ENCODE measurements at regions not wholly inside any gene's neighbourhood (a gene's known extent, or its start where the extent isn't known, plus 50 kb on each side); places are given as distances from the start of the nearest gene placed in this dataset.

GRCh38 chr2:236698016-236698627 is 128.5 kb downstream of the ACKR3 start:
- no peak for TF ChIP-seq CTCF (conservative IDR thresholded peaks at IDR 0.05 in 1 of 2, IDR thresholded peaks at IDR 0.05 in 1 of 2; ENCODE audit: low read depth in 1 of 2, low read length in 2 of 2)
- no peak for TF ChIP-seq EZH2 (IDR thresholded peaks at IDR 0.05; ENCODE audit: low read length, missing control alignments)

Measured in fibroblast of lung (primary cell).